ENCODE measurements at regions not wholly inside any gene's neighbourhood (a gene's known extent, or its start where the extent isn't known, plus 50 kb on each side); places are given as distances from the start of the nearest gene placed in this dataset.

DNA sequence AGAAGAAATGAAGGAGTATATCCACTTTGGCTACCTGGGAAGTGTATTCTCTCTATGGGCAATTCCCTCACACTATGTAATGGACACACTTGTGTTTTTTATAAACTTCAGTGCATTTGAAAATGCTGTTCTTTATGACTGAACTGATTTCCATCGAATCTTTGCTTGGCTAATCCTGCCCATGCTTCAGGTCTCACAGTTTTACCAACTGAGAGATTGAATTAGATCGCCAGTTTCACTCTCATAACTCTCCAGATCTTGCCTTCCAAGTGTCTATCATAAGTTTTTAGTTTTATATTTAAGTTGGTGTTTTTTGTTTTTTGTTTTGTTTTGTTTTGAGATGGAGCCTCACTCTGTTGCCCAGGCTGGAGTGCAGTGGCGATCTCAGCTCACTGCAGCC lies 73.5 kb upstream of the MBNL1 start:
- no peaks in the 10 kb centered on the region for H3K27me3 ChIP-seq (ENCODE audit: insufficient read depth, low read length)
- H3K79me1 ChIP-seq (ENCODE audit: low read length), result no peaks in the 10 kb centered on the region
- no CpG with 5 or more reads among the region's 3 CpGs for WGBS (ENCODE audit: extremely low coverage, insufficient coverage, insufficient read length)
- no peaks in the 10 kb centered on the region for H3K79me2 ChIP-seq (ENCODE audit: control insufficient read depth, insufficient read depth, low read length, poor library complexity)
- no peak overlapping the region for H2AFZ ChIP-seq (ENCODE audit: insufficient read depth, low read length, poor library complexity)
- no peak overlapping the region for H3K4ac ChIP-seq (ENCODE audit: low read depth, low read length)
- H2BK12ac ChIP-seq (ENCODE audit: low read length), result no peak overlapping the region
- no peak overlapping the region for H3K23ac ChIP-seq (ENCODE audit: low read length)
- no peak overlapping the region for H4K8ac ChIP-seq (ENCODE audit: low read depth, low read length)
- no peak overlapping the region for H3K18ac ChIP-seq (ENCODE audit: low read length)
- no peak overlapping the region for H4K91ac ChIP-seq (ENCODE audit: low read depth, low read length)
- H2BK5ac ChIP-seq (ENCODE audit: low read depth, low read length, poor library complexity), result no peak overlapping the region
- H3K4me2 ChIP-seq (ENCODE audit: low read length), result no peak overlapping the region
- no peak for DNase-seq
- H3K9ac ChIP-seq (ENCODE audit: low read length), result no peak overlapping the region
- H4K12ac ChIP-seq (ENCODE audit: low read depth, low read length), result no peak overlapping the region
- H3K4me1 ChIP-seq (ENCODE audit: control insufficient read depth in 1 of 2, insufficient read depth in 2 of 2, low read length in 2 of 2), result no peaks in the 10 kb centered on the region
- no peak overlapping the region for H2AK5ac ChIP-seq (ENCODE audit: low read length)
- no peaks in the 10 kb centered on the region for H3K36me3 ChIP-seq (ENCODE audit: control insufficient read depth in 1 of 2, insufficient read depth in 2 of 2, low read length in 2 of 2)
- no peak overlapping the region for H3K14ac ChIP-seq (ENCODE audit: low read length)
- no peak overlapping the region for H3K4me3 ChIP-seq (ENCODE audit: low read depth, low read length)
- H3K9me3 ChIP-seq (ENCODE audit: insufficient read depth, low read depth, low read length), result no peaks in the 10 kb centered on the region
- no peak overlapping the region for H2BK120ac ChIP-seq (ENCODE audit: insufficient read depth, low read length, poor library complexity)
- no peak overlapping the region for H3K27ac ChIP-seq (ENCODE audit: low read depth, low read length)

DNA sequence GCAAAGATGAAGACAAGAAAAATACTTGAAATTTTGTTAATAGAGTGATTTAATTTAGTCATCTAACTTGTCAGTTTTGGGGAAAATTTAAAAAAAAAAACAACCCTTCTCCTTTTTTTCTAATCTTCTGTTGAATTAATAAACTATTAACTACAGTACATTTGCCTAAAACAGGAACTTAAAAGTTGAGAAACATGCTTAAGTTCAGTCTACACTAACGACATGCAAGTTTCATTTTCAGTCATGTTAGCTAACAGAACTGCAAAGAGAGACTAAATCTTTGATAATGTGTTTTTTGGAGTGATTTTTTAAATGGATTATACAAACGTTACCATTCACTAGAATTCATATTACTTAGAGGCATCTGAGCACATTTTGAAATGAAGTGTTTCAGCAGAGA lies 71.9 kb upstream of the MBNL1 start:
- no peak overlapping the region for H3K23ac ChIP-seq (ENCODE audit: low read length)
- no peak overlapping the region for H2BK5ac ChIP-seq (ENCODE audit: low read depth, low read length, poor library complexity)
- no peak overlapping the region for H3K4me2 ChIP-seq (ENCODE audit: low read length)
- no peak overlapping the region for H3K4me3 ChIP-seq (ENCODE audit: low read depth, low read length)
- no peak overlapping the region for H4K12ac ChIP-seq (ENCODE audit: low read depth, low read length)
- H3K27me3 ChIP-seq (ENCODE audit: insufficient read depth, low read length), result no peaks in the 10 kb centered on the region
- H3K4me1 ChIP-seq (ENCODE audit: control insufficient read depth in 1 of 2, insufficient read depth in 2 of 2, low read length in 2 of 2), result no peaks in the 10 kb centered on the region
- no peak overlapping the region for H4K91ac ChIP-seq (ENCODE audit: low read depth, low read length)
- no peak overlapping the region for H2AFZ ChIP-seq (ENCODE audit: insufficient read depth, low read length, poor library complexity)
- no peaks in the 10 kb centered on the region for H3K36me3 ChIP-seq (ENCODE audit: control insufficient read depth in 1 of 2, insufficient read depth in 2 of 2, low read length in 2 of 2)
- no peak overlapping the region for H3K14ac ChIP-seq (ENCODE audit: low read length)
- H3K79me1 ChIP-seq (ENCODE audit: low read length), result no peaks in the 10 kb centered on the region
- H3K9ac ChIP-seq (ENCODE audit: low read length), result no peak overlapping the region
- no peak overlapping the region for H4K8ac ChIP-seq (ENCODE audit: low read depth, low read length)
- H2BK12ac ChIP-seq (ENCODE audit: low read length), result no peak overlapping the region
- no peaks in the 10 kb centered on the region for H3K9me3 ChIP-seq (ENCODE audit: insufficient read depth, low read depth, low read length)
- no peak overlapping the region for H2BK120ac ChIP-seq (ENCODE audit: insufficient read depth, low read length, poor library complexity)
- no peak overlapping the region for H2AK5ac ChIP-seq (ENCODE audit: low read length)
- H3K79me2 ChIP-seq (ENCODE audit: control insufficient read depth, insufficient read depth, low read length, poor library complexity), result no peaks in the 10 kb centered on the region
- DNase-seq, result no peak
- H3K27ac ChIP-seq (ENCODE audit: low read depth, low read length), result no peak overlapping the region
- H3K4ac ChIP-seq (ENCODE audit: low read depth, low read length), result no peak overlapping the region
- H3K18ac ChIP-seq (ENCODE audit: low read length), result no peak overlapping the region
- WGBS (ENCODE audit: extremely low coverage, insufficient coverage, insufficient read length), result no CpG with 5 or more reads among the region's 2 CpGs

DNA sequence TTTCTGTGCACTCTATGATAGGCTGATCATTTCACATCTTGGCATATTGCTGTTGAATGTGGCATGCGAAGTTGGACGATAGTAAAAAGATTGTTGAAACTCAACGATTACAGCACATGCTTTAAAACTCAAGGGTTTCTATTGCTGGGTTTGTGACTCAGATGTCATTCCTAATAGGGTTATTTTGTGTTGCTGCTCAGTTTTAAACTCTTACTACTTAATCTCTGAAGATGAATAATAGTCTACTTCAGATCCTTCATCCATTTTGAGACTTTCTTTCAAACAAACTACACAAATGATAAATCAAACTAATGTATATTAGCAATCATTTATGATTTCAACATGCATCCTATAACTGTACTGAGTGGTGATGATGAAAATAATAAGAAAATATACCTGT lies 71.3 kb upstream of the MBNL1 start:
- Histone ChIP-seq H2BK5ac (ENCODE audit: low read depth, low read length, poor library complexity) (no peak overlapping the region), H3K14ac (ENCODE audit: low read length) (no peak overlapping the region), H3K23ac (ENCODE audit: low read length) (no peak overlapping the region), H3K4me2 (ENCODE audit: low read length) (no peak overlapping the region), H2BK120ac (ENCODE audit: insufficient read depth, low read length, poor library complexity) (no peak overlapping the region), H3K18ac (ENCODE audit: low read length) (no peak overlapping the region), H4K8ac (ENCODE audit: low read depth, low read length) (no peak overlapping the region), H3K27ac (ENCODE audit: low read depth, low read length) (no peak overlapping the region), H3K79me1 (ENCODE audit: low read length) (no peaks in the 10 kb centered on the region), H2AK5ac (ENCODE audit: low read length) (no peak overlapping the region), H4K91ac (ENCODE audit: low read depth, low read length) (no peak overlapping the region), H3K36me3 (ENCODE audit: control insufficient read depth in 1 of 2, insufficient read depth in 2 of 2, low read length in 2 of 2) (no peaks in the 10 kb centered on the region), H2BK12ac (ENCODE audit: low read length) (no peak overlapping the region), H3K79me2 (ENCODE audit: control insufficient read depth, insufficient read depth, low read length, poor library complexity) (no peaks in the 10 kb centered on the region), H4K12ac (ENCODE audit: low read depth, low read length) (no peak overlapping the region), H3K4me3 (ENCODE audit: low read depth, low read length) (no peak overlapping the region), H2AFZ (ENCODE audit: insufficient read depth, low read length, poor library complexity) (no peak overlapping the region), H3K4ac (ENCODE audit: low read depth, low read length) (no peak overlapping the region), H3K9ac (ENCODE audit: low read length) (no peak overlapping the region), H3K27me3 (ENCODE audit: insufficient read depth, low read length) (no peaks in the 10 kb centered on the region), H3K9me3 (ENCODE audit: insufficient read depth, low read depth, low read length) (no peaks in the 10 kb centered on the region), H3K4me1 (ENCODE audit: control insufficient read depth in 1 of 2, insufficient read depth in 2 of 2, low read length in 2 of 2) (no peaks in the 10 kb centered on the region)
- DNase-seq, result no peak
- no CpG with 5 or more reads among the region's 3 CpGs for WGBS (ENCODE audit: extremely low coverage, insufficient coverage, insufficient read length)

DNA sequence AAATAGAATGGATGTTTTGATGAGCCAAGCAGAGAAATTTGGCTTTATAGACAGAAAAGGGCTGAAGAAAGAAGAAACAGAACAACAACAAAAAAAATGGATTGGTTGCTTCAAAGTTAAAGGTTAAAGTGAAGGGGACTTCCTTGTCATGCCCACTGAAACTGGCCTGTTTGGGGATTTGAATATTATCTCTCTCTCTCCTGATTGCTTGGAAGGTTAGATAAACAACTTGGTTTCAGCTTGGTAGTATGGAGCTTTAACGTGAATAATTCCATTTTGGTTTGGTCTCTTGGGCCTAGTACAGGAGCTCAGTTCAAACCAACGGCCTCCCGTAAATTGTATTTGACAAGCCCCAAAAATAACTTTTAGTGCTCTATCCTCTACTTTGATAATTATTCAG lies 70.8 kb upstream of the MBNL1 start:
- Histone ChIP-seq H3K23ac (ENCODE audit: low read length) (no peak overlapping the region), H3K4me2 (ENCODE audit: low read length) (no peak overlapping the region), H3K9me3 (ENCODE audit: insufficient read depth, low read depth, low read length) (no peaks in the 10 kb centered on the region), H3K4me1 (ENCODE audit: control insufficient read depth in 1 of 2, insufficient read depth in 2 of 2, low read length in 2 of 2) (no peaks in the 10 kb centered on the region), H2BK5ac (ENCODE audit: low read depth, low read length, poor library complexity) (no peak overlapping the region), H2BK120ac (ENCODE audit: insufficient read depth, low read length, poor library complexity) (no peak overlapping the region), H3K4me3 (ENCODE audit: low read depth, low read length) (no peak overlapping the region), H3K27me3 (ENCODE audit: insufficient read depth, low read length) (no peaks in the 10 kb centered on the region), H4K8ac (ENCODE audit: low read depth, low read length) (no peak overlapping the region), H3K4ac (ENCODE audit: low read depth, low read length) (no peak overlapping the region), H2BK12ac (ENCODE audit: low read length) (no peak overlapping the region), H2AK5ac (ENCODE audit: low read length) (no peak overlapping the region), H3K79me2 (ENCODE audit: control insufficient read depth, insufficient read depth, low read length, poor library complexity) (no peaks in the 10 kb centered on the region), H2AFZ (ENCODE audit: insufficient read depth, low read length, poor library complexity) (no peak overlapping the region), H3K14ac (ENCODE audit: low read length) (no peak overlapping the region), H4K91ac (ENCODE audit: low read depth, low read length) (no peak overlapping the region), H3K79me1 (ENCODE audit: low read length) (no peaks in the 10 kb centered on the region), H4K12ac (ENCODE audit: low read depth, low read length) (no peak overlapping the region), H3K18ac (ENCODE audit: low read length) (no peak overlapping the region), H3K9ac (ENCODE audit: low read length) (no peak overlapping the region), H3K27ac (ENCODE audit: low read depth, low read length) (no peak overlapping the region), H3K36me3 (ENCODE audit: control insufficient read depth in 1 of 2, insufficient read depth in 2 of 2, low read length in 2 of 2) (no peaks in the 10 kb centered on the region)
- no peak for DNase-seq
- WGBS (ENCODE audit: extremely low coverage, insufficient coverage, insufficient read length), result no CpG with 5 or more reads among the region's 3 CpGs

Data from trophoblast cell (in vitro differentiated cells and primary cell).